ENCODE measurements at regions not wholly inside any gene's neighbourhood (a gene's known extent, or its start where the extent isn't known, plus 50 kb on each side); places are given as distances from the start of the nearest gene placed in this dataset.

GRCh38 chr5:154587123-154588026, 109.3 kb upstream of the HAND1 start:
- no peak for DNase-seq

- DNase-seq: no peak
Measured at GRCh38 chr5:154583671-154584177, 105.7 kb upstream of the HAND1 start.

GRCh38 chr5:154580422-154580821, 102.4 kb upstream of the HAND1 start:
- no peak for DNase-seq

GRCh38 chr5:154577416-154577815, 99.4 kb upstream of the HAND1 start:
- DNase-seq: no peak

- DNase-seq: no peak
Measured at GRCh38 chr5:154576429-154576806, 98.4 kb upstream of the HAND1 start.

GRCh38 chr5:154575546-154576428, 97.8 kb upstream of the HAND1 start:
- DNase-seq: no peak

GRCh38 chr5:154573011-154573410, 95.0 kb upstream of the HAND1 start:
- no peak for DNase-seq

GRCh38 chr5:154571325-154572035, 93.5 kb upstream of the HAND1 start:
- DNase-seq: no peak

- no peak for DNase-seq
Measured at GRCh38 chr5:154570572-154571324, 92.7 kb upstream of the HAND1 start.

- no peak for DNase-seq
Measured at GRCh38 chr5:154568589-154568988, 90.6 kb upstream of the HAND1 start.

- DNase-seq: no peak
Measured at GRCh38 chr5:154567155-154567554, 89.1 kb upstream of the HAND1 start.

GRCh38 chr5:154566146-154566680, 88.2 kb upstream of the HAND1 start:
- no peak for DNase-seq

GRCh38 chr5:154565123-154565522, 87.1 kb upstream of the HAND1 start:
- DNase-seq: no peak

GRCh38 chr5:154562244-154562880, 84.3 kb upstream of the HAND1 start:
- DNase-seq: no peak

- no peak for DNase-seq
Measured at GRCh38 chr5:154559398-154560276, 81.6 kb upstream of the HAND1 start.

- no peak for DNase-seq
Measured at GRCh38 chr5:154557548-154557947, 79.5 kb upstream of the HAND1 start.

GRCh38 chr5:154547551-154547950, 69.5 kb upstream of the HAND1 start:
- no peak for DNase-seq

- no peak for DNase-seq
Measured at GRCh38 chr5:154546719-154547118, 68.7 kb upstream of the HAND1 start.

GRCh38 chr5:154544646-154545045, 66.6 kb upstream of the HAND1 start:
- DNase-seq: no peak

- DNase-seq: no peak
Measured at GRCh38 chr5:154543380-154543779, 65.4 kb upstream of the HAND1 start.

Measured in NCI-H510A (cell line).